AG09309 (cell line): ENCODE measurements at regions not wholly inside any gene's neighbourhood (a gene's known extent, or its start where the extent isn't known, plus 50 kb on each side); places are given as distances from the start of the nearest gene placed in this dataset.

Source experiments
- DNase-seq: peaks from one replicate; pipeline ENCODE4 v3.0.0-alpha.2; 2010; ENCODE audit warnings: low read depth
- H3K4me3 ChIP-seq: 2 replicates; pipeline ENCODE4 v1.5.1; 2011; ENCODE audit warnings: mild to moderate bottlenecking, low read depth, low read length, moderate library complexity; ENCODE audit not compliant: control insufficient read depth
- TF ChIP-seq, protein P1 (sequence below): IDR thresholded peaks from 2 replicates; pipeline ENCODE4 v1.5.1; 2011; ENCODE audit warnings: mild to moderate bottlenecking, low read depth, low read length, inconsistent platforms; ENCODE audit not compliant: insufficient read depth, control insufficient read depth; ENCODE audit errors: missing control alignments

DNA sequence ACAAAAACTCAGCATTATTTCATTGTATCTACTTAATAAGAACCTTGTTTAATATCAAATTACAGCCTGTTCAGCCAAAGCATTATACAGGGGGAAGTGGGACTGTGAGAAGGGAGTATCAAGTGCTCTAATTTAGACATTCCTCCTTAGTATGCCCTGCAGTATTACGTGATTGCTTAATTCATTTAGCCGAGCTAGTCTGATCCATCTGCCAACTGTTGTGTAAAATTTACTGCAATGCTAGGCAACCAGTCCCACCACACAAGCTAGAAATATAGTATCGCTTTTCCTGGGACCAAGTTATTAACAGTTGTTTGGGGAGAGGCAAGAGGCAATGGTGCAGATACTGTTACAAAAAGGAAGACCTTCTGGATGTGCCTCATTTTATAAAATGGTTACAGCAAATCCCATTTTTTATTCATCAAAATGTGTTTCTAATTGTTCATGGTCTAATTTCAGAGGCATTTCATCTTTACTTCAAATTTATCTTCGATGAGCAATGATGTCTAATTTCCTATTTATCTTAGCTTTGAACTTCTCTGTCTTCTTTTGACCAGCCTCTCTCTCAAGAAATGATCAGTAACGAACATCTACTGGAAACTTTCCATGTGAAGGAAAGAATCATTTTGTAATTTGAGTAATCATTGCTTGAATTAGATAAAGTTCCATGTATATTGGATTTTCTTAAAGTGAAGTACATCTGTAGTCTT is 283.3 kb downstream of the DUSP10 start:
- no peak overlapping the region for H3K4me3 ChIP-seq
- TF ChIP-seq, protein P1, sequence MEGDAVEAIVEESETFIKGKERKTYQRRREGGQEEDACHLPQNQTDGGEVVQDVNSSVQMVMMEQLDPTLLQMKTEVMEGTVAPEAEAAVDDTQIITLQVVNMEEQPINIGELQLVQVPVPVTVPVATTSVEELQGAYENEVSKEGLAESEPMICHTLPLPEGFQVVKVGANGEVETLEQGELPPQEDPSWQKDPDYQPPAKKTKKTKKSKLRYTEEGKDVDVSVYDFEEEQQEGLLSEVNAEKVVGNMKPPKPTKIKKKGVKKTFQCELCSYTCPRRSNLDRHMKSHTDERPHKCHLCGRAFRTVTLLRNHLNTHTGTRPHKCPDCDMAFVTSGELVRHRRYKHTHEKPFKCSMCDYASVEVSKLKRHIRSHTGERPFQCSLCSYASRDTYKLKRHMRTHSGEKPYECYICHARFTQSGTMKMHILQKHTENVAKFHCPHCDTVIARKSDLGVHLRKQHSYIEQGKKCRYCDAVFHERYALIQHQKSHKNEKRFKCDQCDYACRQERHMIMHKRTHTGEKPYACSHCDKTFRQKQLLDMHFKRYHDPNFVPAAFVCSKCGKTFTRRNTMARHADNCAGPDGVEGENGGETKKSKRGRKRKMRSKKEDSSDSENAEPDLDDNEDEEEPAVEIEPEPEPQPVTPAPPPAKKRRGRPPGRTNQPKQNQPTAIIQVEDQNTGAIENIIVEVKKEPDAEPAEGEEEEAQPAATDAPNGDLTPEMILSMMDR = no peak
- DNase-seq = peak; percentile 81

DNA sequence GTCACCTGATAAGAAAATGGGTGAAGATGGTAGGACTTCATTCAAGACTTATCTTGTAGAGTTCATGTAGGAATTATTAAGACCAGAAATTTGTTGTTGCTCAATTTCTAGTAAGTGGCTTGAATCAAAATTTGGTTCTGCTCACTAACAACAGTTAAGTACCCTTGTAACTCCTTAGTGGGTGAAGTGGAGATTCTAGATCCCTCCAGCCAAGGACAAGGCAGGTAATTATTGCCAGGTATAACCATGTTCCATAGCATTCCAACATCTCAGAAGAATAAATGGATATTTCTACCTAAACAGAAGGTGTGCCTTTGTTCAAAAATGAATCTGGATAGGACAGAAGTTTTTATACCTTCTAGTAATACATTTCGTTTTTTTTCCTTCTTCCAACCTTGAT is 282.3 kb downstream of the DUSP10 start:
- no peak for DNase-seq

DNA sequence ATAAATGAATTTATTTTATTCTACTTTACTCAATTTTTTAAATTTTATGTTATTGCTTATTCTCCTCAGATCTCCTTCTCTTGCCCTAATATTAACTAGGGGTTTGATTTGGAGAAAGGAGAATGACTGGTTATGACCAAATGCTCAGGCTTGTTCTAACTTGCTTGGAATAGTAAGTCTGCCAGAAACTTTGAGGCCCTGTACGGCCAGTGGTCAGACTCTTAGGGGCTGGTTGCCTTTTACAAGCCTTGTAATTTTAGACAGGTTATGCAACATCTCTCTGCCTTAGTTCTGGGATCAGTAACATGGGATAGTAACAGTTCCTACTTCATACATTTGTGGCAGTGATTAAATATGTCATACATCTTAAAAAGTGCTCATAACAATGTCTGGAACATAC is 279.5 kb downstream of the DUSP10 start:
- peak; percentile 73 for DNase-seq
- TF ChIP-seq, protein P1 = no peak
- no peak overlapping the region for H3K4me3 ChIP-seq

More for the DNA sequence above, 282.3 kb downstream of the DUSP10 start:
- TF ChIP-seq, protein P1 = no peak
- H3K4me3 ChIP-seq = no peak overlapping the region

GRCh38 chr1:221468546-221468945 is 273.3 kb downstream of the DUSP10 start:
- no peak for DNase-seq
- no peak overlapping the region for H3K4me3 ChIP-seq
- TF ChIP-seq, protein P1 = no peak

GRCh38 chr1:221469476-221469875 is 272.4 kb downstream of the DUSP10 start:
- DNase-seq = no peak
- TF ChIP-seq, protein P1 = no peak
- H3K4me3 ChIP-seq = no peak overlapping the region

DNA sequence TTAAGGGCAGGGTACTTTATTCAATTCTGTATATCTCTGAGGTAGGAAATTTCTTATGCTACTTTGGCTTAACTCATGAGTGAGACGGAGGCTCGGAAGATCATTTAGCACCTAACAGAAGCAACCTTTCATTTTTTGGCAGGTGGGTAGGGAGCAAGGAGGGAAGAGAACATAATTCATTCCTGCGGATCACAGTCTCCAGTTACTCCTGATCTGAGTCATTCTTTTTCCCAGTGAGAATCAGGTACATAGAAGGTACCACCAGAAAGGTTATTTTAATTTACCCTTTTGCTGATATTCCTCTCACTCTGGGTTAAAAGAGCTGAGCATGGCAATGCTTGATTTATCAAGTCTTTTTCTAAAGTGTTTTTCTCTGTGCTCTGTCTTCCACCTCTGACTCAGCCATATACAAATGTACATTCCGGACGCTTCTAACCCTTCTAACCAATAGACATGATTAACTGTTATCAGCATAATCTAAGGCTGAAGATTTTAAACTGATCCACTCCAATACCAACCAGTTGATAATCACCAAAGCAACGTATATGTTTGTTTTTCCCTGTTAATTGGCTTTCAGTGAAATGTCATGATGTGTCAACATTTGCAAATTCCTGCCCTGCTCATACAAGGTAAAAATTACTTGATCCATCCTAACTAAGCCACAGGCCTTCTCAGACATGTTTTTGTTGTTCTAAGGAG is 271.7 kb downstream of the DUSP10 start:
- TF ChIP-seq, protein P1 = no peak
- H3K4me3 ChIP-seq = no peak overlapping the region
- no peak for DNase-seq
